GM23338 (cell line): ENCODE measurements at regions not wholly inside any gene's neighbourhood (a gene's known extent, or its start where the extent isn't known, plus 50 kb on each side); places are given as distances from the start of the nearest gene placed in this dataset.

Source experiments
- CREB1 ChIP-seq: fragments of 250-450 bp; sonication (Bioruptor Pico); IDR thresholded peaks from 2 replicates; pipeline ENCODE4 v1.5.0; 2020; ENCODE audit warnings: low read depth, mild to moderate bottlenecking, moderate library complexity
- EZH2 ChIP-seq: fragments of 200-600 bp; sonication (generic); IDR thresholded peaks from one replicate; pipeline ENCODE4 v1.8.0; 2017; ENCODE audit warnings: antibody characterized with exemption, mild to moderate bottlenecking, low read depth; ENCODE audit not compliant: unreplicated experiment
- TF ChIP-seq, protein P1 (sequence below), 2 experiments: fragments of 200-600 bp in 1 of 2; sonication (generic) in 1 of 2; conservative IDR thresholded peaks; 2 replicates each; pipeline versions ENCODE4 v1.5.1 to v1.6.1; 2016 to 2017; ENCODE audit warnings: antibody characterized with exemption in 2 of 2, low read depth in 2 of 2, mild to moderate bottlenecking in 2 of 2, moderate library complexity in 1 of 2
- TF ChIP-seq, protein P2 (sequence below): IDR thresholded peaks from one replicate; pipeline ENCODE4 v1.6.1; 2018; ENCODE audit warnings: antibody characterized with exemption; ENCODE audit not compliant: unreplicated experiment

DNA sequence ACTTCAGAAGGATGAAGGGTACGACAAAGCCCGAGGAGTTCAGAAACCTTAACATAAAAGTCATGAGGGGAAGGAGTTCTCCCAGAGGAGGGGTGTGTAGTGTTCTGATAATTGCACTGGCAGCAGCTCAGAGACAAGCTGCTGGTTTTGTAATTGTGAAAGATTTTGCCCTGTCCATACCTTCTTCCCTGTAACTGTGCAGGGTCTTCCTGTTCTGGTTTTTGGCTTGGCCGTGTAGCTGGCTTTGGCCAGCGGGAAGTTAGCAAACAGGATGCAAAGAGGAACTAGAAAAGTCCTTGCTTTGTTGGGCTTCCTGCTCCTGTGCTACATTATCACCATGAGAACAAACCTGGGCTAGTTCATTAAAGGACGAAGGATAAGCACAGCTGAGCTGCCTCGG, 160.8 kb downstream of the LPIN1 start:
- TF ChIP-seq, protein P1, sequence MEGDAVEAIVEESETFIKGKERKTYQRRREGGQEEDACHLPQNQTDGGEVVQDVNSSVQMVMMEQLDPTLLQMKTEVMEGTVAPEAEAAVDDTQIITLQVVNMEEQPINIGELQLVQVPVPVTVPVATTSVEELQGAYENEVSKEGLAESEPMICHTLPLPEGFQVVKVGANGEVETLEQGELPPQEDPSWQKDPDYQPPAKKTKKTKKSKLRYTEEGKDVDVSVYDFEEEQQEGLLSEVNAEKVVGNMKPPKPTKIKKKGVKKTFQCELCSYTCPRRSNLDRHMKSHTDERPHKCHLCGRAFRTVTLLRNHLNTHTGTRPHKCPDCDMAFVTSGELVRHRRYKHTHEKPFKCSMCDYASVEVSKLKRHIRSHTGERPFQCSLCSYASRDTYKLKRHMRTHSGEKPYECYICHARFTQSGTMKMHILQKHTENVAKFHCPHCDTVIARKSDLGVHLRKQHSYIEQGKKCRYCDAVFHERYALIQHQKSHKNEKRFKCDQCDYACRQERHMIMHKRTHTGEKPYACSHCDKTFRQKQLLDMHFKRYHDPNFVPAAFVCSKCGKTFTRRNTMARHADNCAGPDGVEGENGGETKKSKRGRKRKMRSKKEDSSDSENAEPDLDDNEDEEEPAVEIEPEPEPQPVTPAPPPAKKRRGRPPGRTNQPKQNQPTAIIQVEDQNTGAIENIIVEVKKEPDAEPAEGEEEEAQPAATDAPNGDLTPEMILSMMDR (conservative IDR thresholded peaks at IDR 0.05; ENCODE audit: low read depth in 2 of 2) = no peak
- TF ChIP-seq, protein P2, sequence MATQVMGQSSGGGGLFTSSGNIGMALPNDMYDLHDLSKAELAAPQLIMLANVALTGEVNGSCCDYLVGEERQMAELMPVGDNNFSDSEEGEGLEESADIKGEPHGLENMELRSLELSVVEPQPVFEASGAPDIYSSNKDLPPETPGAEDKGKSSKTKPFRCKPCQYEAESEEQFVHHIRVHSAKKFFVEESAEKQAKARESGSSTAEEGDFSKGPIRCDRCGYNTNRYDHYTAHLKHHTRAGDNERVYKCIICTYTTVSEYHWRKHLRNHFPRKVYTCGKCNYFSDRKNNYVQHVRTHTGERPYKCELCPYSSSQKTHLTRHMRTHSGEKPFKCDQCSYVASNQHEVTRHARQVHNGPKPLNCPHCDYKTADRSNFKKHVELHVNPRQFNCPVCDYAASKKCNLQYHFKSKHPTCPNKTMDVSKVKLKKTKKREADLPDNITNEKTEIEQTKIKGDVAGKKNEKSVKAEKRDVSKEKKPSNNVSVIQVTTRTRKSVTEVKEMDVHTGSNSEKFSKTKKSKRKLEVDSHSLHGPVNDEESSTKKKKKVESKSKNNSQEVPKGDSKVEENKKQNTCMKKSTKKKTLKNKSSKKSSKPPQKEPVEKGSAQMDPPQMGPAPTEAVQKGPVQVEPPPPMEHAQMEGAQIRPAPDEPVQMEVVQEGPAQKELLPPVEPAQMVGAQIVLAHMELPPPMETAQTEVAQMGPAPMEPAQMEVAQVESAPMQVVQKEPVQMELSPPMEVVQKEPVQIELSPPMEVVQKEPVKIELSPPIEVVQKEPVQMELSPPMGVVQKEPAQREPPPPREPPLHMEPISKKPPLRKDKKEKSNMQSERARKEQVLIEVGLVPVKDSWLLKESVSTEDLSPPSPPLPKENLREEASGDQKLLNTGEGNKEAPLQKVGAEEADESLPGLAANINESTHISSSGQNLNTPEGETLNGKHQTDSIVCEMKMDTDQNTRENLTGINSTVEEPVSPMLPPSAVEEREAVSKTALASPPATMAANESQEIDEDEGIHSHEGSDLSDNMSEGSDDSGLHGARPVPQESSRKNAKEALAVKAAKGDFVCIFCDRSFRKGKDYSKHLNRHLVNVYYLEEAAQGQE = no peak
- TF ChIP-seq CREB1 (CRISPR knock-in tag) (no peak), EZH2 (no peak)
